ENCODE measurements at regions not wholly inside any gene's neighbourhood (a gene's known extent, or its start where the extent isn't known, plus 50 kb on each side); places are given as distances from the start of the nearest gene placed in this dataset.

- TF ChIP-seq JUND (IDR thresholded peaks at IDR 0.05; ENCODE audit: low read depth) = no peak
- no peak for DNase-seq (ENCODE audit: low read depth in 1 of 2, low spot score in 1 of 2)
- in situ Hi-C loops (cut with HindIII; ENCODE audit: low pct_unique_long_range_greater_than_20kb, low sequenced_read_pairs) = no loop called here
Observed at GRCh38 chr2:59713577-59713976, 839.9 kb downstream of the BCL11A start.

- TF ChIP-seq JUND (IDR thresholded peaks at IDR 0.05; ENCODE audit: low read depth) = no peak
- in situ Hi-C loops (cut with HindIII; ENCODE audit: low pct_unique_long_range_greater_than_20kb, low sequenced_read_pairs) = no loop called here
- DNase-seq (ENCODE audit: low read depth in 1 of 2, low spot score in 1 of 2) = no peak
Observed at GRCh38 chr2:59711121-59711520, 842.3 kb downstream of the BCL11A start.

GRCh38 chr2:59706729-59707128 lies 846.7 kb downstream of the BCL11A start:
- no peak for DNase-seq (ENCODE audit: low read depth in 1 of 2, low spot score in 1 of 2)
- in situ Hi-C loops (cut with HindIII; ENCODE audit: low pct_unique_long_range_greater_than_20kb, low sequenced_read_pairs) = no loop called here
- no peak for TF ChIP-seq JUND (IDR thresholded peaks at IDR 0.05; ENCODE audit: low read depth)

- no peak for DNase-seq (ENCODE audit: low read depth in 1 of 2, low spot score in 1 of 2)
- in situ Hi-C loops (cut with HindIII; ENCODE audit: low pct_unique_long_range_greater_than_20kb, low sequenced_read_pairs) = no loop called here
- no peak for TF ChIP-seq JUND (IDR thresholded peaks at IDR 0.05; ENCODE audit: low read depth)
Observed at GRCh38 chr2:59703796-59704195, 849.7 kb downstream of the BCL11A start.

GRCh38 chr2:59702026-59702425 lies 851.4 kb downstream of the BCL11A start:
- in situ Hi-C loops (cut with HindIII; ENCODE audit: low pct_unique_long_range_greater_than_20kb, low sequenced_read_pairs) = no loop called here
- DNase-seq (ENCODE audit: low read depth in 1 of 2, low spot score in 1 of 2) = no peak
- TF ChIP-seq JUND (IDR thresholded peaks at IDR 0.05; ENCODE audit: low read depth) = no peak

GRCh38 chr2:59701271-59701994 lies 852.0 kb downstream of the BCL11A start:
- no peak for TF ChIP-seq JUND (IDR thresholded peaks at IDR 0.05; ENCODE audit: low read depth)
- in situ Hi-C loops (cut with HindIII; ENCODE audit: low pct_unique_long_range_greater_than_20kb, low sequenced_read_pairs) = no loop called here
- no peak for DNase-seq (ENCODE audit: low read depth in 1 of 2, low spot score in 1 of 2)

GRCh38 chr2:59694176-59694575 lies 859.3 kb downstream of the BCL11A start:
- in situ Hi-C loops (cut with HindIII; ENCODE audit: low pct_unique_long_range_greater_than_20kb, low sequenced_read_pairs) = no loop called here
- no peak for TF ChIP-seq JUND (IDR thresholded peaks at IDR 0.05; ENCODE audit: low read depth)
- no peak for DNase-seq (ENCODE audit: low read depth in 1 of 2, low spot score in 1 of 2)

- no peak for DNase-seq (ENCODE audit: low read depth in 1 of 2, low spot score in 1 of 2)
- in situ Hi-C loops (cut with HindIII; ENCODE audit: low pct_unique_long_range_greater_than_20kb, low sequenced_read_pairs) = no loop called here
- TF ChIP-seq JUND (IDR thresholded peaks at IDR 0.05; ENCODE audit: low read depth) = no peak
Observed at GRCh38 chr2:59693231-59693959, 860.1 kb downstream of the BCL11A start.

- TF ChIP-seq JUND (IDR thresholded peaks at IDR 0.05; ENCODE audit: low read depth) = no peak
- no peak for DNase-seq (ENCODE audit: low read depth in 1 of 2, low spot score in 1 of 2)
- in situ Hi-C loops (cut with HindIII; ENCODE audit: low pct_unique_long_range_greater_than_20kb, low sequenced_read_pairs) = no loop called here
Observed at GRCh38 chr2:59691518-59692190, 861.8 kb downstream of the BCL11A start.

GRCh38 chr2:59690849-59691248 lies 862.6 kb downstream of the BCL11A start:
- no peak for DNase-seq (ENCODE audit: low read depth in 1 of 2, low spot score in 1 of 2)
- in situ Hi-C loops (cut with HindIII; ENCODE audit: low pct_unique_long_range_greater_than_20kb, low sequenced_read_pairs) = no loop called here
- no peak for TF ChIP-seq JUND (IDR thresholded peaks at IDR 0.05; ENCODE audit: low read depth)

- DNase-seq (ENCODE audit: low read depth in 1 of 2, low spot score in 1 of 2) = no peak
- TF ChIP-seq JUND (IDR thresholded peaks at IDR 0.05; ENCODE audit: low read depth) = no peak
- in situ Hi-C loops (cut with HindIII; ENCODE audit: low pct_unique_long_range_greater_than_20kb, low sequenced_read_pairs) = no loop called here
Observed at GRCh38 chr2:59684771-59685166, 868.7 kb downstream of the BCL11A start.

GRCh38 chr2:59684116-59684770 lies 869.2 kb downstream of the BCL11A start:
- no peak for DNase-seq (ENCODE audit: low read depth in 1 of 2, low spot score in 1 of 2)
- no peak for TF ChIP-seq JUND (IDR thresholded peaks at IDR 0.05; ENCODE audit: low read depth)
- in situ Hi-C loops (cut with HindIII; ENCODE audit: low pct_unique_long_range_greater_than_20kb, low sequenced_read_pairs) = no loop called here
